ENCODE measurements at regions not wholly inside any gene's neighbourhood (a gene's known extent, or its start where the extent isn't known, plus 50 kb on each side); places are given as distances from the start of the nearest gene placed in this dataset.
A peak's percentile ranks its signal among the peaks of the same experiment; 100 is the strongest.

DNA sequence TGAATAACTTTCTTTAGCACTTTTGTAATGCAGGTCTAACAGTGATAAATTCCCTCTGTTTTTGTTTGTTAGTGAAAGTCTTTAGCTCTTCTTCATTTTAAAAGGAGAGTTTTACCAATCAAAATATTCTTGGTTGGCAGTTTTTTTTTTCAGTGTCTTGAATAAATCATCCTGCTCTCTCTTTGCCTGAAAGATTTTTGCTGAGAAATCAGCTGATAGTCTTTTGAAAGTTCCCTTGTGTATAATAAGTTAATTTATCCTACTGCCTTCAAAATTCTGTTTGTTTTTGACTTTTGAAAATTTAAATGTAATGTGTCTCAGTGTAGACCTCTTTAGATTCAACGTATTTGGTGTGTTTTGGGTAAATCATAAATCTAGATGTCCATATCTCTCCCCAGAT lies 205.7 kb upstream of the NXPH2 start:
- DNase-seq: no peak

DNA sequence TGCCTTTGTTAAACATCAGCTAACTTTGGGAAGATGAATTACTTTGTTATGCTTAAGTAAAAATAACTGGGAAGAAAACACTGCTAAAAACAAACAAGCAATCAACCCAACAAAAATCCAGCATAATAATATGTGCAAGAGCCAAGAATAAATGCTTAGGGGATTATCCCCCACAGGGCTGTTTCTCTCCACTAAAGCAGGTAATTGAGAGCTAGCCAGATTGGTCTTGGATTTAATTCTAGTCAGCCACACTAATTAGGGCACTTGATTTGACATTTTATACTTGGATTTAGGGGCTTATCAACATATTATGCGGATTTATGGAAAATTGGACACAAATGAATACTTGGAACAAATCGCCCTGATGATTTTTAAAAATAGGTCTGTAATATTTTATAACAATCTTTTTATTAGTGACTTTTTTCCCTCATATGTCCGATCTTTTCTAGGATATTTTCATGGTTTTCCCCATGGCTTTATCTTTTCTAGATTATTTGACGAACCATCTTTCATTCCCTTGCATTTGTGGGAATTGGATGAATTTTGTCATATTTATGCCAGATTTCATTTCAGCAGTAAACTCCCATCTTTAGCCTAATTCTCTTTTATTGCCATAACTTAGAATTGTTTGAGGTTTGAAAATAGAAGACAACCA lies 199.1 kb upstream of the NXPH2 start:
- no peak for DNase-seq

DNA sequence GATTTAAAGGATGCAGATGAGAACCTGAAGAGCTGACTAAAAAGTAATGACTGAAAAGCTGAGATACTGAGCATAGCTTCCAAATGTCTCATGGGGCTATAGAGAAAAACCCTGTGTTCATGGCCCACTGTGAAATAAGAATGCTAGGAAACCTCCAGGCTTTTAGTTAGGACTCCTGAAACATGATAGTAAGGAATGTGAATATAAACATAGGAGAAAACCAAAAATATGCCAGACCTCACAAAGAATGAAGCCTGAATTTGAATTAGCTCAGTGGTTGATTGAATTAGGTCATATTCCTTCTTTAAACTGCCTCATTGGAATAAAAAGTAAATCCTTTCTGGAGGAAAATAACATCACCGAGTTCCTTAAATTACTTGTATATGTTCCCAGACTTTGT lies 194.5 kb upstream of the NXPH2 start:
- DNase-seq: peak; percentile 52

DNA sequence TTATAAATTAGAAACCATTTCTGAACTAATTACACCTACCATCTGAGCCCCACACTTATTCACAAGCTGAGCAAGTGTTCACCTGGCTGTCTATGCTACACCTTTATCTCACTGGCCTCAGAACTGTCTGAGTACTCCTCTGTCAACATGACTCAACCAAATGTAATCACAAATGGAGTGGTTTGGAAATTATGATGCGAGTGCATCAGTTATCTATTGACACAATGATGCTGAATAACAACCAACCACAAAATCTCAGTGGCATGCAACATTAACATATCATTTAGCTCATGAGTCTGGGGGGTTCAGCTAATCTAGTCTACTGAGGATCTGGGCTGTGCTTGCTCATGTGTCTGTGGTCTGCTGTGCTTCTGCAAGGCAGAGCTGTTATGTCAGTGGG lies 184.2 kb upstream of the NXPH2 start:
- no peak for DNase-seq

DNA sequence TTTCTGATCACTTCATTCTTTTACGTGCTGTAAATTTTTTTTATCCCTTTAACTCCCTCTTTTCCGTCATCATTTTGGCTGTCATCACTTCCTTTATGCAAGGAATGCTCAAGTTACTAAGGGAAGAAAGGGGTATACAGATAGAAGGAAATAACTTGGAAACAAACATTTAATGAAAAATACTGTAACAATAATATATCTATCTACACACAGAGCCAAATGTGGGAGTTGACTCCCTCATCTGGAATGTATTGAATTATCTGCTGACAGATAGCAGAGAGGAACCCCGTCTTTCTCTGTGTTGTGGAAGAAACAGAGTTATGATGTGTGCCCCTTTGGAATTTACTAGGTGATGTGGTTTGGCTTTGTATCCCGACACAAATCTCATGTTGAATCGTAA lies 182.5 kb upstream of the NXPH2 start:
- DNase-seq: no peak

DNA sequence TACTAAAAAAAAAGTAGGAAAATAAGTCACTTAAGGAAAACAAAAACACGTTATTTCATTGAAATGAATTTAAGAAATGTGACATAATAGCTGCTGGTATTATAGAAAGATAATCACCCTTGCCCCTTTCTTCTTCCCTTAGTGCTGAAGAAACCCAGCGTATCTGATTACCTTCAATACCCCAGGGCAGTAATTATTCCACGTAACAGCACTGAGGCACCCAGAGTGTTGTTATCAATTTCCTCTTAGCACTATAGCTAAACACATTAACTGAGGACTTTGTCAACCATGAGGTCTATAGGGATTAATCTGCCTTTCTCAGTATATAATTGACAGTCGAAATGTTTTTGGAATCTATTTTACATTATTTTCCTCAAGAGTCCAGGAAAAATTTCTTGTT lies 180.0 kb upstream of the NXPH2 start:
- no peak for DNase-seq

DNA sequence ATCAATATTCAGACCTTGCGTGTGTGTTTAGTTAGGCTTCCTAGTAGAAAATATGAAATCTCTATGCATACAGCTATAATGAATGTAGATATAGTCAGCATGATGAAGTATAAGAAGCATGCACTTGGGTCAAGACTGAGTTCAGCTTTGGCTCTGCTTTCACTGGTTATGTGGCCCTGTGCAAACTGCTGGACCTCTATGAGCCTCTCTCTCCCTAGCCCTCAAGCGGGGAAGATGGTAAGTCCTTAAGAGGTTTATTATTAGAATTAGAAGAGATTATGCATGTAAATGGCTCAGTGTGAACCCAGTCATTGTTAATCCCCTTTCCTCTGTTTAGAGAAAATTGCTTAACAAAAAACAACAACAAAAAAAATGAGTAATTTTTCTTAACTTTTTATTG lies 178.8 kb upstream of the NXPH2 start:
- no peak for DNase-seq

DNA sequence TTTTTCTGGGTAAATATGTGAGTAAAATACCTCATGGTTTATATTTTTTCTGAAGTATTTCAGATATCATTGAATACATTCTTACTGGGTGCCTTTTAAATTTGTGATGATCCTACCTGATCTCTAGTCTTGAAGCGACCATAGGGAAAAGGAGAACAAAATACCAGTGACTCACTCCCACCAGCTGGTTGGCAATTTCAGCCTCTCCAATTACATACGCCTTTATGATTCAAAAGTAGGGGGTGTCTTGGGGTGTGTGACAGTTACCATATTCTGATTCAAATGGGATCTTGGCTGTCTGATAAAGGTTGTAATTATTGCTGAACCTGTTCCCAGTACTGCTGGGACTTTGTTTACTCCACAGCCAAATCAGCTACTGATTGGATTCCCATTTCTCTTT lies 175.9 kb upstream of the NXPH2 start:
- no peak for DNase-seq

DNA sequence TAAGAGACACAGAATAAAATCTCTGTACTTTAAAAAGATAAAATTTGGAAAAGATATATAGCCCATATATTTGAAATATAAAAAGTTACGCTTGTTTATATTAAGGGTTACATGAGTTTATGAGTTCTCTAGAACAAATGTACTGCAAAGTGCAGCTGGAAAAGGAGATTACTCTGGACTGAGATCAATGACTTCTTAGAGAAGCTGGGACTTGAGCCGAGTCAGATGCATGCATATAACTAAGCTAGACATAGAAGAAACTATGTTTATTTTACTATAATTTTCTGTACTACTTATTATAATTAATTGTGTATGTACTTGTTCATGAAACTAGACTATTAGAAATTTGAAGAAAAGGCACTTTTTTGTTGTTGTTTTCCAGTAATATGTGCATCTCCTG lies 170.3 kb upstream of the NXPH2 start:
- DNase-seq: no peak

DNA sequence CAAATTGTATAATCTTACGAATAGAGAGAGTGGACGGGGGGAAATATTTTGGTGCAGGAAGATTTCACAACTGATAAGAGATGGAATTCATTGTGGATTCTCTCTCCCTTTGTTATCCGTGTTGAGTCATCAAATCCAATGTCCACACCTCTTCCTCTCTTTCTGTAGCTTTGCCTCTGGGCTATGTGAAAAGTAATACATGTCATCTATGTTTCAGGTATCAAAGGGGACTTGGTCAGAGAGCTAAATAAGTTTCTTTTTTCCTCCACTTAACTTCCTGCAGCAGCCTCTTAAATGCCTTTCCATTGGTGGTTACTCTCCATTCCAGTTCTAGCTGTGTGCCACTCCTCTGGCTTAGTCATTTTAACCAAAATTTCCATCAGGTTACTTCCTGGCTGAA lies 169.3 kb upstream of the NXPH2 start:
- no peak for DNase-seq

DNA sequence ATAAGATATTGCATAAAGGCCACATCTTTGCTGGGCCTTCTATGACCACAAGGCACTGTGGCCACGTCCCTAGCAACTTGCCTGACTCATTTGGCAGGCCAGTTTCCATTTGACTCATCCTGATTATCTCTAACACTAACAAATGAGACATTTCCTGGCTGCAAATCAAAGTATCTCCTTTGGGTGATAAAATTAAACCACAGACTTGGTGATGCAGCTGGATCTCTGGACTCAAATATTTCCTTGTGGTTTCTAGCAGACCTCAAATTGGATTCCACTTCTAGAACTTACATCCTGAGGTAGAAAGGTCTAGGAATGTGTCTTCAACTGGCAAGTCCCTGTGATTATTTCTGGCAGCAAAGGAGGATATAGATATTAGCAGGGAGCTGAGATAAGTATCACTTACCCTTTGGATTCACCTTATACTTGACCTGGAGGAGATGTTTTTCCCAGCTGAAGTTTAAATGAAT lies 167.9 kb upstream of the NXPH2 start:
- DNase-seq: peak; percentile 89

DNA sequence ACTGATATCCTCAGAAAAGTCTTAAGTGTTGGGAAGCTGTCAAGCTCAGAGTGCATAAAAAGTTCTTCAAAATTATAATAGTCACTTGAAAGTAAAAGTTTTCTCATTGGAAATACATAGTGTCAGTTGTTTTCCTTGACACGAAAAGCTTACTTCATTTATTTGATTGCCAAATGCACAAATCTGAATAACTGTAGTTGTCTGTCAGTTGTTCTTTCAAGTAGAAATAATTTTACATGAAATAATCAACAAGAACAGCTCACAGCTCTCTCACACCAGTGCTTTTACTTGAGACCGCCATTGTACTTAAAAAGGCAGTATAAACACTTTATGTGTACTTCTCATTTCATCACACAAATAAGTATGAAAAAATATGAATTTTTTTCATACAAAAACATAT lies 163.3 kb upstream of the NXPH2 start:
- no peak for DNase-seq

DNA sequence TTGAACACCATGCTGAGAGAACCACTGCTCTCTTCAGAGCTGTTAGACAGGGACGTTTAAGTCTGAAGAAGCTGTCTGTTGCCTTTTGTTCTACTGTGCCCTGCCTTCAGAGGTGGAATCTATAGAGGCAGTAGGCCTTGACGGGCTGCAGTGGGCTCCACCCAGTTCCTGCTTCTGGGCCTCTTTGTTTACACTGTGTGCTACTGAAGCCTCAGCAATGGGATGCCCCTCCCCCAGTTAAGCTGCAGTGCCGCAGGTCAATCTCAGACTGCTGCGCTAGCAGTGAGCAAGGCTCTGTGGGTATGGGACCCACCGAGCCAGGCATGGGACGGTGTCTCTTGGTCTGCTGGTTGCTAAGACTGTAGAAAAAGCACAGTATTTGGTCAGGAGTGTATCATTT lies 162.3 kb upstream of the NXPH2 start:
- no peak for DNase-seq

DNA sequence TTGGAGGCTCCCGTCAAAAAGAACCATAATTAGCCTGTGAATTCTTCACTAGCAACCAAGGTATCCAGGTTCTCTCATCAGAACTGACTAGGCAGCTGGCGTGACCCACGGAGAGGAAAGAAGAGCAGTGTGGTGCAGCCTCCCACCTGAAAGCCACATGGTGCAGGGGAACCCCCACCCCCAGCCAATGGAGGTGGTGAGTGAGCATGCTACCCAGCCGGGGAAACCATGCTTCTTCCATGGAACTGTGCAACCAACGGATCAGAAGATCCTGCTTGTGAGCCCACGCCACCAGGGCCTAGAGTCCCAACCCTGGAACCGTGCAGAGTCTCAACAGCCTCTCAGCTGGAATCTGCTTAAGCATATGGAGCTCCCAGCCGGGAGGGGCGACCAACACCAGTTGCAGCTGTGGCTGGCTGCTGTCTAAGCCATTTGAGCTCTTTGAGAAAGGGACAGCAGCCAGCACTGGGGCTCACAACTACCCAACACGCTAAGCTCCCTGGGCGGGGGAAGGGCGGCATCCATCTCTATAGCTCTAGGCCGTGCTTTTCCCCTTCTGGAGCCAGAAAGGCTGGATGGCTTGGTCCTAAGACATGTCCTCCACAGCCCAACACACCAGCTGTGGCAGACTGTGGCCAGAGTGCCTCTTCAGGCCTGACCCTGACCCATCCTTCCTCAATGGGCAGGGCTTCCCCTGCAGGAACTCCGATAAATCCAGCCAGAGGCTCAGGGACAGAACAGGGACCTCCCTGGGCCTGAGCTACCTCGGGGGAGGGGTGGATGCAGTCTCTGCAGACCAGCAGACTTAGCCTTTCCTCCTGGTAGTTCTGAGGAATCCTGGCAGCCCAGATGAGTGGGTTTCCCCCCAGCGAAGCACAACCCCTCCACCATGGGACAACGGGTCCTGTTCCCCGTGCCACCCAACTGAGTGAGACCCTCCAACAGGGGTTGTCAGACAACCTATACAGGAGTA lies 151.4 kb upstream of the NXPH2 start:
- DNase-seq: no peak

DNA sequence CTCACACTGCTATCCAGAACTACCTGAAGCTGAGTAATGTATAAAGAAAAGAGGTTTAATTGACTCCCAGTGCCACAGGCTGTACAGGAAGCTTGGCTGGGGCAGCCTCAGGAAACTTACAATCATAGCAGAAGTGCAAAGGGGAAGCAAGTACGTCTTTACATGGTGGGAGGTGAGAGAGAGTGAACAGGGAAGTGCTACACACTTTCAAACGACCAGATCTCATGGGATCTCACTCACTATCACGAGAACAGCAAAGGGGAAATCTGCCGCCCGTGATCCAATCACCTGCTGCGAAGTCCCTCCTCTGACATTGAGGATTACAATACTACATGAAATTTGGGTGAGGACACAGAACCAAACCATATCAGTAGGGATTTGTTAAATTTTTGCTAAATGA lies 150.4 kb upstream of the NXPH2 start:
- no peak for DNase-seq

DNA sequence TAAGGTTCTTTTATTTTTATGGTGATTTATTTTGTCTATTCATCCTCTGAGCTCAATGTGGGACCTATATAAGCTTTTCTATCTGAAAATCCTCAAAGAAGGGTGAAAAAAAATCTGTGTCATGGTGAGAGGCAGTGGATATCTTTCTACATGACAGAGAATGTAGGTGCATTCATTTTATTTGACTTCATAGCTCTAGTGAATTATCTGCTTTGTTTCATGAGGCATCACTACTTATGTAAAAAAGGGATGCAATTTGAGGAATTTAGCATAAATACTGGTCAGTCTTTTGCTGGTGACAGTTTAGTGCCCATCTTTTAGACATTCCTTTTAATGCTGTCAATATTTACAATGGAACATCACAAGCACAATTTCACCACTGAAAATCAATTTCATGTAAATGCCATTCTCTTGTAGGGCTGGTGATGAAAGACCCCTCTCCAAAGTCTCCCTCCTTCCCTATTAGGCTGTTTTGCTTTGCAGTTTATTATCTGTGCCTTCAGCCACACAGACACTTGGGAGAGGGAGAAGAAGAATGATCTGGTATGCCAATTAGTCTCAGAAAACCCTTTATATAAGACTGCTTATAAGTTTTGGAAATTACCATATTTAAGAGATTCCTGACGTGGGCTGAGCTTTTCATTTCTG lies 148.3 kb upstream of the NXPH2 start:
- no peak for DNase-seq

DNA sequence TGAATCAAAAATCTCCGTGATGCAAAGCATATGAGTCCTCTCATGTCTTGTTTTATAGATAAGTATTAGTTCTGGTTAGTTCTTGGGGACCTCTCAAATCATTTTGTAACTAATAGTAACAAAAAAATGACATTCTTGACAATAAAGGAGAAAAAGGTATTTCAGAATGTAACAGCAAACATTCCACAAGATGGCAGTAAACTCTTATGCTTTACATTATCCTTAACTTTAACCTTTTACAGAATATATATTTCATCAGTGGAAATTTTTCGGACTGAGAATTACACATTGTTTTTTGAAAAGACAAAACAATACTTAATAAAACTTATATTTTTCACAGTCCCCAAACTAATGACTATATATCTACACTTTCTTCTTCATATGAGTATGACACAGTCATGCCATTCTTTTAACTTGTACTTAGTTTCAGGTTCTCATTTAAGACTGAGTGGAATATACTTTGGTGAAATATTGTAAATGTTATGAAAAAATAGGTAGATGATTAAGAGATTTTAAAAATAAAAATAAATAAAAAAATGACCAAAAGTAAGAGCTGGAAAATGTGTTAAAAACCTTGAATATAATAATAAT lies 142.9 kb upstream of the NXPH2 start:
- peak; percentile 6 for DNase-seq

DNA sequence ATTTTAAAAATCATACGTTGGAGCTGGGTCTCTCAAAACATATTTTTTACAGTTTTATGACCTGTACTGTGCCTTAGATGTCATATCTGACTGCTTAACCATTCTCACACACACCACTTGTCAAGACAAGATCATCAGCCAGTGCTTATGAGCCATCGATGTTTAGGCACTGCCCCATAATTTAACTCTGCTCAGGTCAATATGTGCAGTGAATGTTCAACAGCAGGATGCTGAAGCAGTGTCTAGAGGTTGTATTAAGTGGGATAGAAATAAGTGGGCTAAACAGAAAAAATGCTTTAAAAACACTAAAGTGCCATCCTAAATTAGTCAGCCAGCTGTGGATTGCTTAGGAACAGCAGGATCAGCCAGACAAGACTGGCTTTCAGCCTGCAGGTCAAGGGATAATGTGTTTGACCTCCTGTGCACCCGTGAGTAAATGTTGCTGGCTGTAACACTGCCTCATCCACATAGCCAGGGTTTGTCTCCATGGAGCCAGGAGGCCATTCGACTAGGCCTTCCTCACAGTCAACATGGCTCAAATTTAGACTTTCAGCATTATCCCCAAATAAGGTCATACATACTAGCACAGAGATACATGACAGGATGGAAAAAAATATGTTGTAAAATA lies 139.0 kb upstream of the NXPH2 start:
- no peak for DNase-seq

DNA sequence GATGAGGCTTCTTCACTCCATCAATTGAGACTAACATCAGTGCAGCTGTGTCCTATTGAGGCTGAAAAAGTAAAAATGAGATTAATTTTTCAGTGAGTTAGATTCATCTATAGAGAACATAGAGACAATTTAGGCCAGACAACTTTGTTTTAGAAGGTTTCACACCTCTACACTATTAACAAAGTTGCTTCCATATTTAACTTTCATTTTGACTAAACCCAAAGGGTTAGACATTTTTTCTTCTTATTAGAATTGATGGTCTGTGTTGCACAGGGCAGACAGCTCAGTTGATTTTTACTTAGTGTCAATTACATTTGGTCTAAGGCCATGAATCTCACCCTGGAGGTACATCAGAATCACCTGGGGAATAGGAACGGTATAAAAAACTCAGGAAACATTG lies 130.2 kb upstream of the NXPH2 start:
- DNase-seq: no peak

DNA sequence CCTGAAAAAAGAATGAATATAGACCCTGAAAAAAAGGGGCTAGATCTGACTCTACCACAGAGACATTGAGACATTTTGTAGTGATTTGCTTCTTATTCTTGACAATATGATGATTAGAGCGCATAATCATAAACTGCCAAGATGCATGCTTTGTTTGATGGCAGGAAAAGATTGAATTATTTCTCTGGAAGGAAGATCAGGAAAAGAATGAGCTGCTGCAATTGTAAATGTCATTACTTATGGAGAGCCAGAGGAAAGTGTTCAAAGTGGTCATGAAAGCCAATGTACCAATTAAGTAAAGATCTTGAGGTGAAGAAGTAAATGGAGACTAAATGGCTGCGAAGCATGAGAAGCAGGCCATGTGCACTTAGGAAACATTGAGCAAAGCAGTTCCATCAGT lies 126.4 kb upstream of the NXPH2 start:
- no peak for DNase-seq

DNA sequence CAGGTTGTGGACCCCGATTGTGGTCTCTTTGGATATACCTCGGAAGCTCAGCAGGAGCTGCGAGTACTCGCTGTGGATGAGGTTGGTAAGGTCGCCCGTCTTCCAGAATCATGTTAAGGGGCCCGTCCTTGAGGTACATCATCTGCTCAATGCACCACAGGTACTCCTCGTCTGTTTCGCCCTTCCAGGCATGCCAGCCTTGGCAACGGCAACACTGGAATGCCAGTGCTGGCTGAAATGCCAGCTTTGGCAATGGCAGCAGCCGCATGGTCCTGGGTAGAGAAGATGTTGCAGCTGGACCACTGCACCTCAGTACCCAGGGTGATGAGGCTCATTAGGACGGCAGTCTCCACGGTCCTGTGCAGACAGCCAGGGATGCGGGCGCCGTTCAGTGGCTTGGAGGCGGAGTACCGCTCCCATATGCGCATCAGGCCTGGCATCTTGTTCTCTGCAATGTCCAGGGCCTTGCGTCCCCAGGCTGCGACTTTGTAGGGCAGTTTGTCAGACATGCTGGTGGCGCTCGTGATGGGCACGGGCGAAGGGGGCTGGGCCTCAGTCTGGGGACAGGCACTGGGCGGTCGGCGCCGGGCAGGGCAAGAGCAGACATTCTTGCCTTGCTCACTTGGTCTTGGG lies 122.2 kb upstream of the NXPH2 start:
- DNase-seq: no peak

DNA sequence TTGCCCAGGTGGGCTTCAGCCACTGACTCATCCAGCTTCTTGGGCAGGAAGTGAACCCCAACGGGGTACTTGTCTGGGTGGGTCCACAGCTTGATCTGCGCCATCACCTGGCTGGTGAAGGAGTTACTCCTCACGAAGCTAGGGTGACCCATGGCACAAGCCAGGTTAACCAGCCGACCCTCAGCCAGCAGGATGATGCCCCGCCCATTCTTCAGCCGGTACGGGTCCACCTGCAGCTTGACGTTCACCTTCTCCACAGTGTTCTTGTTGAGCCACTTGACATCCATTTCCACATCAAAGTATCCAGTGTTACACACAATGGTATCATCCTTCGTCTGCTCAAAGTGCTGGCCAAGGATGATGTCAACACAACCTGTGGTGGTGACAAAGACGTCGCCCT lies 121.3 kb upstream of the NXPH2 start:
- DNase-seq: no peak

DNA sequence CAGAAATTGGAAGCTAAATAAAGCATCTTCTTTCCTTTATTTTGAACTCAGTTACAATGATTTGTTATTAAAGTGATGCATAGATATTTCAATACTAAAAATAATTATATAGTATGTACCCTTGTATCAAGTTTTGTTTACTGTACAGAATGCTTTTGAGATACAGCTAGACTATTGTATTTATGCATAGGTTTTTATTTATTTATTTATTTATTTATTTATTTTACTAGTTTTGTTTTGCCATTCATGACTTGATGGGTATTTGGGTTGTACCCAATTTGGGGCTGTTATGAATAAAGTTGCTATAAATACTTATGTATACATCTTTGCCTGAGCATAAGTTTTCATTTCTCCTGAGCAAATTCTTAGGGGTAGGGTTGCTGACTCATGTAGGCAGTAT lies 118.7 kb upstream of the NXPH2 start:
- no peak for DNase-seq

All from amniotic stem cell (primary cell).